Sigmoid colon (tissue), 4 donors: ENCODE measurements at regions not wholly inside any gene's neighbourhood (a gene's known extent, or its start where the extent isn't known, plus 50 kb on each side); places are given as distances from the start of the nearest gene placed in this dataset.

Experiments used
- CTCF ChIP-seq, 4 experiments: fragments of 450-650 bp in 3 of 4; fragments of 200-600 bp in 1 of 4; IDR thresholded peaks; one replicate each; pipeline ENCODE4 v1.5.1; 2016 to 2019; ENCODE audit warnings: antibody characterized with exemption in 4 of 4, mild to moderate bottlenecking in 3 of 4, moderate library complexity in 2 of 4
- EP300 ChIP-seq, 4 donors: sonication (generic); formaldehyde crosslinking; IDR thresholded peaks; one replicate each; pipeline ENCODE4 v1.6.1; 2017; ENCODE audit warnings: antibody characterized with exemption in 4 of 4
- POLR2A ChIP-seq, 2 donors: fragments of 450-650 bp; IDR thresholded peaks; one replicate each; pipeline ENCODE4 v1.6.1; 2016; ENCODE audit warnings: antibody characterized with exemption in 2 of 2, mild to moderate bottlenecking in 2 of 2, moderate library complexity in 2 of 2

- TF ChIP-seq CTCF (IDR thresholded peaks at IDR 0.05) = no peak
- no peak for TF ChIP-seq EP300 (IDR thresholded peaks at IDR 0.05)
- TF ChIP-seq POLR2A (IDR thresholded peaks at IDR 0.05) = no peak
These were observed 233.5 kb upstream of the PGRMC2 start for GRCh38 chr4:128521156-128521555.
